ENCODE measurements at regions not wholly inside any gene's neighbourhood (a gene's known extent, or its start where the extent isn't known, plus 50 kb on each side); places are given as distances from the start of the nearest gene placed in this dataset.

- TF ChIP-seq CTCF (IDR thresholded peaks at IDR 0.05; ENCODE audit: low read depth, low read length, missing input control) (no peak), REST (IDR thresholded peaks at IDR 0.05) (no peak), GABPA (IDR thresholded peaks at IDR 0.05 in 1 of 2, conservative IDR thresholded peaks at IDR 0.05 in 1 of 2) (no peak), TAF1 (conservative IDR thresholded peaks at IDR 0.05) (no peak), HNF4G (IDR thresholded peaks at IDR 0.05) (no peak), YY1 (IDR thresholded peaks at IDR 0.05) (no peak), EGR1 (IDR thresholded peaks at IDR 0.05; ENCODE audit: low read depth in 2 of 2) (no peak), SP1 (IDR thresholded peaks at IDR 0.05) (no peak), MAX (IDR thresholded peaks at IDR 0.05) (no peak)
Measured at GRCh38 chr2:129771418-129772189, 207.9 kb upstream of the RAB6C start.

Data from liver (tissue), 3 donors.